ENCODE measurements at regions not wholly inside any gene's neighbourhood (a gene's known extent, or its start where the extent isn't known, plus 50 kb on each side); places are given as distances from the start of the nearest gene placed in this dataset.

GRCh38 chr4:22187203-22187820 is 238.7 kb upstream of the KCNIP4 start:
- TF ChIP-seq ZBTB7A (tag by site-specific recombination; IDR thresholded peaks at IDR 0.05; ENCODE audit: low read depth) (no peak), ZSCAN18 (tag by site-specific recombination; IDR thresholded peaks at IDR 0.05) (no peak), KLF1 (tag by site-specific recombination; IDR thresholded peaks at IDR 0.05) (no peak), CTCF (tag by site-specific recombination; IDR thresholded peaks at IDR 0.05) (no peak), ZNF555 (tag by site-specific recombination; conservative IDR thresholded peaks at IDR 0.05) (no peak), ZNF174 (tag by site-specific recombination; IDR thresholded peaks at IDR 0.05) (no peak), ZNF302 (tag by site-specific recombination; IDR thresholded peaks at IDR 0.05; ENCODE audit: low read depth) (no peak), ZNF585B (tag by site-specific recombination; IDR thresholded peaks at IDR 0.05) (no peak), ATF2 (tag by site-specific recombination; IDR thresholded peaks at IDR 0.05; ENCODE audit: low read depth) (no peak)

Measured in HEK293 (cell line).